Hepatocyte (in vitro differentiated cells): ENCODE measurements at regions not wholly inside any gene's neighbourhood (a gene's known extent, or its start where the extent isn't known, plus 50 kb on each side); places are given as distances from the start of the nearest gene placed in this dataset.
"Not testable (repeated sequence)": the region's sequence is repeated elsewhere in the genome, so short reads cannot be mapped to it uniquely, and the experiment has no call there.

Experiments used
- DNase-seq: peaks from one replicate; pipeline ENCODE4 v3.0.0-alpha.2; 2016; ENCODE audit warnings: low spot score
- H2AFZ ChIP-seq: fragments of 200-600 bp; sonication (generic); 2 replicates; pipeline ENCODE4 v1.6.0; 2016; ENCODE audit warnings: antibody characterized with exemption, mild to moderate bottlenecking
- H3K27ac ChIP-seq: fragments of 200-600 bp; sonication (generic); 2 replicates; pipeline ENCODE4 v1.5.1; 2016; ENCODE audit warnings: mild to moderate bottlenecking
- H3K27me3 ChIP-seq: fragments of 200-600 bp; sonication (generic); 2 replicates; pipeline ENCODE4 v1.6.1; 2016
- H3K36me3 ChIP-seq: fragments of 200-600 bp; sonication (generic); replicated peaks from 2 replicates; pipeline ENCODE4 v1.5.1; 2016; ENCODE audit warnings: low read depth; ENCODE audit not compliant: insufficient read depth
- H3K4me1 ChIP-seq: fragments of 200-600 bp; sonication (generic); 2 replicates; pipeline ENCODE4 v1.5.1; 2016; ENCODE audit warnings: mild to moderate bottlenecking, moderate library complexity; ENCODE audit not compliant: insufficient read depth
- H3K4me2 ChIP-seq: fragments of 200-600 bp; sonication (generic); 2 replicates; pipeline ENCODE4 v1.6.0; 2016
- H3K4me3 ChIP-seq: fragments of 200-600 bp; sonication (generic); 2 replicates; pipeline ENCODE4 v1.5.1; 2016; ENCODE audit warnings: mild to moderate bottlenecking
- H3K79me2 ChIP-seq: fragments of 200-600 bp; sonication (generic); 2 replicates; pipeline ENCODE4 v1.6.0; 2017; ENCODE audit warnings: mild to moderate bottlenecking
- H3K9me2 ChIP-seq: fragments of 200-600 bp; sonication (generic); replicated peaks from 2 replicates; pipeline ENCODE4 v1.6.0; 2017; ENCODE audit warnings: mild to moderate bottlenecking; ENCODE audit not compliant: insufficient read depth
- H3K9me3 ChIP-seq: fragments of 200-600 bp; sonication (generic); 2 replicates; pipeline ENCODE4 v1.5.1; 2016; ENCODE audit warnings: low read depth, mild to moderate bottlenecking
- H4K20me1 ChIP-seq: fragments of 200-600 bp; sonication (generic); 2 replicates; pipeline ENCODE4 v1.6.0; 2016; ENCODE audit warnings: mild to moderate bottlenecking; ENCODE audit not compliant: insufficient read depth, poor library complexity, severe bottlenecking
- EZH2 ChIP-seq: fragments of 200-600 bp; sonication (generic); IDR thresholded peaks from 2 replicates; pipeline ENCODE4 v1.6.1; 2016; ENCODE audit warnings: antibody characterized with exemption, mild to moderate bottlenecking, borderline replicate concordance
- EZH2phosphoT487 ChIP-seq: fragments of 200-600 bp; sonication (generic); IDR thresholded peaks from one replicate; pipeline ENCODE4 v1.6.1; 2018; ENCODE audit warnings: antibody characterized with exemption, mild to moderate bottlenecking, low read depth, moderate library complexity; ENCODE audit not compliant: unreplicated experiment, severe bottlenecking
- WGBS: methylation state at CpG from one replicate; pipeline ENCODE4 v1.1.6; 2016; ENCODE audit warnings: low lambda C conversion rate; ENCODE audit errors: missing lambda C conversion rate; 5-methylcytosine and 5-hydroxymethylcytosine counted together
- TF ChIP-seq, protein P1 (sequence below): fragments of 200-600 bp; sonication (generic); IDR thresholded peaks from 2 replicates; pipeline ENCODE4 v1.5.1; 2016; ENCODE audit warnings: antibody characterized with exemption, mild to moderate bottlenecking; ENCODE audit not compliant: poor library complexity

DNA sequence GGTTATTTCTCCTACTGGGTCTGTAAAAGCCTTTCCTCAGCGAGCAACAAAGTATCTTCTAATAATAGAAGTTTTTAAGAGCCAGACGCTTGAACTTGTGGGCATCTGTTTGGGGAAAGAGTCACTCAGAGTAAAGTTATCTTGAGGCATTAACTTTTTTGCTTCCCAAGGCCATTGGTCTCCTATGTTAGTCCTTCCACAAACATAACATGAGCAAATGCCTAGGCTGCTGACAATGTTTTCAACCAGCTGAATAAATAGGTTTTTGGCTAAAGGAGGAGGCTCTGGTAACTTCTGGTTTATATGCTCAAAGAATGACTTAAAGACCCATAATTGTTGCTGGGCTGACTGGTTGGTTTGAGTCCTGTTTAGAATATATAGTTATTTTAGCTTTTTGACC, 213.5 kb upstream of the SYNCRIP start:
- H3K9me3 ChIP-seq = no peaks in the 10 kb centered on the region

GRCh38 chr6:85838351-85839119, 195.8 kb upstream of the SYNCRIP start:
- not testable (repeated sequence) for H3K36me3 ChIP-seq, H3K4me1 ChIP-seq, H3K4me3 ChIP-seq, H2AFZ ChIP-seq, DNase-seq, H3K79me2 ChIP-seq, H3K9me3 ChIP-seq, H3K27me3 ChIP-seq, H4K20me1 ChIP-seq, H3K9me2 ChIP-seq, H3K4me2 ChIP-seq, H3K27ac ChIP-seq
- 96% methylated on average over 10 of the region's 37 CpGs for WGBS

More for the DNA sequence above, 213.5 kb upstream of the SYNCRIP start:
- Histone ChIP-seq H3K27ac (no peak overlapping the region), H3K4me2 (no peak overlapping the region), H3K4me1 (no peaks in the 10 kb centered on the region), H3K9me2 (no peaks in the 10 kb centered on the region), H2AFZ (no peak overlapping the region), H3K36me3 (no peaks in the 10 kb centered on the region), H3K27me3 (no peaks in the 10 kb centered on the region), H3K79me2 (no peaks in the 10 kb centered on the region), H3K4me3 (no peak overlapping the region), H4K20me1 (no peaks in the 10 kb centered on the region)
- no peak for DNase-seq
- 53% methylated on average over 2 of the region's 2 CpGs for WGBS
- TF ChIP-seq EZH2 (no peak), EZH2phosphoT487 (no peak)
- TF ChIP-seq, protein P1, sequence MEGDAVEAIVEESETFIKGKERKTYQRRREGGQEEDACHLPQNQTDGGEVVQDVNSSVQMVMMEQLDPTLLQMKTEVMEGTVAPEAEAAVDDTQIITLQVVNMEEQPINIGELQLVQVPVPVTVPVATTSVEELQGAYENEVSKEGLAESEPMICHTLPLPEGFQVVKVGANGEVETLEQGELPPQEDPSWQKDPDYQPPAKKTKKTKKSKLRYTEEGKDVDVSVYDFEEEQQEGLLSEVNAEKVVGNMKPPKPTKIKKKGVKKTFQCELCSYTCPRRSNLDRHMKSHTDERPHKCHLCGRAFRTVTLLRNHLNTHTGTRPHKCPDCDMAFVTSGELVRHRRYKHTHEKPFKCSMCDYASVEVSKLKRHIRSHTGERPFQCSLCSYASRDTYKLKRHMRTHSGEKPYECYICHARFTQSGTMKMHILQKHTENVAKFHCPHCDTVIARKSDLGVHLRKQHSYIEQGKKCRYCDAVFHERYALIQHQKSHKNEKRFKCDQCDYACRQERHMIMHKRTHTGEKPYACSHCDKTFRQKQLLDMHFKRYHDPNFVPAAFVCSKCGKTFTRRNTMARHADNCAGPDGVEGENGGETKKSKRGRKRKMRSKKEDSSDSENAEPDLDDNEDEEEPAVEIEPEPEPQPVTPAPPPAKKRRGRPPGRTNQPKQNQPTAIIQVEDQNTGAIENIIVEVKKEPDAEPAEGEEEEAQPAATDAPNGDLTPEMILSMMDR = no peak

GRCh38 chr6:85828973-85829372, 186.3 kb upstream of the SYNCRIP start:
- Histone ChIP-seq H2AFZ (no peak overlapping the region), H3K9me2 (no peaks in the 10 kb centered on the region), H3K4me3 (no peak overlapping the region), H3K9me3 (no peaks in the 10 kb centered on the region), H3K27ac (no peak overlapping the region), H3K27me3 (no peaks in the 10 kb centered on the region), H4K20me1 (no peaks in the 10 kb centered on the region), H3K4me2 (no peak overlapping the region), H3K36me3 (no peaks in the 10 kb centered on the region), H3K79me2 (no peaks in the 10 kb centered on the region), H3K4me1 (no peaks in the 10 kb centered on the region)
- DNase-seq = no peak
- no peak for TF ChIP-seq EZH2phosphoT487
- no peak for TF ChIP-seq EZH2
- TF ChIP-seq, protein P1 = no peak

DNA sequence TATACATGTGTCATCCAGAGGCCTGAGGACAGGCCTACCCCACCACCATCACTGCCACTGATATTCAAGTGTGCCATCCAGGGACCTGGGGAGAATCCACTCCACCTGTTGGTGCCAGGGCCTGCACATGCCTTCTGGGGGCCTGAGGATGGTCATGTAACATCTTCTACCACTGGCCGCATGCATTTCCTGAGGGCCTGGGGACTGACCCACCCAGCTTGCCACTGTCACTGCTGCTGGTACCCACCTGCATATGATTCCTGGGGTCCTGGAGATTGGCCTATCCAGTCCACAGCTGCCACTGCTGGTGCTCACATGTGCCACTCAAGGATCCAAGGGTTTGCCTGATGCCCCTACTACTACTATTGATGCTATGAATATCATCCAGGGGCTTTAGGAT, 184.3 kb upstream of the SYNCRIP start:
- H3K4me3 ChIP-seq = no peak overlapping the region
- H3K27me3 ChIP-seq = no peaks in the 10 kb centered on the region
- no peaks in the 10 kb centered on the region for H3K36me3 ChIP-seq
- H3K4me1 ChIP-seq = no peaks in the 10 kb centered on the region
- H3K27ac ChIP-seq = no peak overlapping the region
- no peaks in the 10 kb centered on the region for H3K79me2 ChIP-seq
- H2AFZ ChIP-seq = no peak overlapping the region
- 85% methylated on average over 1 of the region's 1 CpG for WGBS
- H4K20me1 ChIP-seq = no peaks in the 10 kb centered on the region
- no peak for DNase-seq
- TF ChIP-seq EZH2 (no peak), EZH2phosphoT487 (no peak)
- TF ChIP-seq, protein P1 = no peak
- H3K4me2 ChIP-seq = no peak overlapping the region
- no peaks in the 10 kb centered on the region for H3K9me2 ChIP-seq
- no peaks in the 10 kb centered on the region for H3K9me3 ChIP-seq
